ENCODE measurements at regions not wholly inside any gene's neighbourhood (a gene's known extent, or its start where the extent isn't known, plus 50 kb on each side); places are given as distances from the start of the nearest gene placed in this dataset.

DNA sequence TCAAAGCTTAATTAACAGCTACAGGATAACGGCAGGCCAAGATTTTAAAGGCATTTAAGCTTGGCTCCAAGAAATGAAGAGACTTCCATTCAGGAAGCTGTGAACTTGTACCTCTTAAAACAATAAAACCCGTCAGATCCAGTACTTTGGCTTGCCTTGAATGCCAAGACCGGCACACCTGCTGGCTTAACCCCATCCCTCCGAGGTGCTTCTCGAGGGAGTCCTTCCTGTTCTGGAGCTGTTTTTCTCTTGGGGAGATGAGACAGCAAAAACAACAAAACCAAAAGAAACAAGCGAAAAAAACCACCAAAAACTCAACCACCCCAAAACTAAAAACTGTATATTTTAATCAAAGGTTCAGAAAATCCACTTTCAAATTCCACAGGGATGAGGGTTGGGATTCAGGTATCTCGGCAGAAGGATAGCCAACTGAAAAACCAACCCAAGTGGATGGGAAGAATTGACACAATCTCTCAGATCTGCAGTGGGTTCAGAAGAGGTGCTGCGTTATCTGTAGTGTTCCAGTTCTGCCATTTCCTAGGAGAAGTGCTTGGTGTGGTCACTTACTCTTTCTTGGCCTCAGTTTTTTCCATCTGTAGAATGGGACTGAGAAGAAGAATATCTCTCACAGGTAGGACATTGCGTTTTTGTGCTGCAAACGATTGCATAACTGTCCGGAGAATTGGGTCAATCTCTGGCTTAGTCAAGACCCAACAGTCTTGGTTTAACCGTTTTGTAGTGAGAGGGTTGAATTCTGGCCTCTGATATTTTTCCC, 420.1 kb downstream of the VRK1 start:
- H3K27me3 ChIP-seq (ENCODE audit: control insufficient read depth, insufficient read depth, low read length): no peaks in the 10 kb centered on the region
- in situ Hi-C loops (cut with MboI; ENCODE audit: low sequenced_read_pairs): no loop called here
- BruUV-seq (replicated peaks): no TSS peak
- H3K36me3 ChIP-seq (ENCODE audit: control insufficient read depth, insufficient read depth, low read length): no peaks in the 10 kb centered on the region
- no peak overlapping the region for H2BK15ac ChIP-seq (ENCODE audit: low read depth, low read length)
- no peak overlapping the region for H3K27ac ChIP-seq (ENCODE audit: insufficient read depth, low read length)
- H3K9me1 ChIP-seq (ENCODE audit: insufficient read depth, low read length): no peaks in the 10 kb centered on the region
- no peak for ATAC-seq (ENCODE audit: low read depth)
- H3K4me1 ChIP-seq (ENCODE audit: control insufficient read depth, insufficient read depth, low read length): no peaks in the 10 kb centered on the region
- H3K9ac ChIP-seq (ENCODE audit: low read depth, low read length): no peak overlapping the region
- WGBS, 2 experiments (ENCODE audit: extremely low coverage in 2 of 2, insufficient read length in 1 of 2): no CpG with 5 or more reads among the region's 12 CpGs
- no peak overlapping the region for H3K14ac ChIP-seq (replicated peaks; ENCODE audit: low read depth, low read length)
- no peak overlapping the region for H2BK120ac ChIP-seq (ENCODE audit: low read depth, low read length)
- no peak overlapping the region for H2BK20ac ChIP-seq (ENCODE audit: low read depth, low read length)
- TF ChIP-seq RAD21 (IDR thresholded peaks at IDR 0.05; ENCODE audit: low read length): no peak
- TF ChIP-seq BHLHE40 (IDR thresholded peaks at IDR 0.05; ENCODE audit: low read depth, low read length): no peak
- no peak for TF ChIP-seq MXI1 (IDR thresholded peaks at IDR 0.05; ENCODE audit: borderline replicate concordance, low read depth, low read length)
- TF ChIP-seq MAFK (IDR thresholded peaks at IDR 0.05; ENCODE audit: low read depth, low read length): no peak
- TF ChIP-seq CHD1 (IDR thresholded peaks at IDR 0.05; ENCODE audit: low read depth, low read length): no peak
- no peak for TF ChIP-seq RCOR1 (IDR thresholded peaks at IDR 0.05; ENCODE audit: insufficient replicate concordance, low read length)
- TF ChIP-seq CEBPB (IDR thresholded peaks at IDR 0.05; ENCODE audit: low read depth, low read length): no peak
- TF ChIP-seq CTCF (conservative IDR thresholded peaks at IDR 0.05; ENCODE audit: low read depth, low read length): no peak
- no peak for TF ChIP-seq SMC3 (IDR thresholded peaks at IDR 0.05; ENCODE audit: low read depth, low read length)
- no peak for TF ChIP-seq POLR2A (IDR thresholded peaks at IDR 0.05; ENCODE audit: low read depth, low read length)
- no peak for TF ChIP-seq USF2 (IDR thresholded peaks at IDR 0.05; ENCODE audit: low read depth, low read length)
- no peak for TF ChIP-seq FOS (IDR thresholded peaks at IDR 0.05; ENCODE audit: low read depth, low read length)
- no peak for TF ChIP-seq NFE2L2 (IDR thresholded peaks at IDR 0.05; ENCODE audit: low read depth, low read length)
- TF ChIP-seq MAZ (IDR thresholded peaks at IDR 0.05; ENCODE audit: borderline replicate concordance, low read depth, low read length): no peak
- TF ChIP-seq RFX5 (IDR thresholded peaks at IDR 0.05; ENCODE audit: low read depth, low read length): no peak
- H4K8ac ChIP-seq (ENCODE audit: low read depth in 2 of 2, low read length in 2 of 2): no peak overlapping the region
- ChIA-PET CTCF (no interaction called here), POLR2A (ENCODE audit: unreplicated experiment) (no interaction called here)
- H3K56ac ChIP-seq (ENCODE audit: extremely low read depth, insufficient read depth, low read length): no peak overlapping the region
- DNase-seq: no peak
- no peak overlapping the region for H2AK5ac ChIP-seq (ENCODE audit: low read depth, low read length)
- intact Hi-C loops (cut with micrococcal nuclease): no loop called here
- peaks cover 16% of the 10 kb centered on the region; the same call in 1 of the 2 replicates for H3K9me3 ChIP-seq (ENCODE audit: control insufficient read depth, insufficient read depth, low read length)
- H4K91ac ChIP-seq (ENCODE audit: insufficient read depth, low read depth, low read length): no peak overlapping the region
- H4K20me1 ChIP-seq (ENCODE audit: insufficient read depth, low read length): no peaks in the 10 kb centered on the region
- no peak overlapping the region for H2AFZ ChIP-seq (replicated peaks; ENCODE audit: low read length, poor library complexity)
- dilution Hi-C loops (cut with HindIII; ENCODE audit: low sequenced_read_pairs, unreplicated experiment): no loop called here
- H2BK5ac ChIP-seq (ENCODE audit: low read depth, low read length, poor library complexity, severe bottlenecking): no peak overlapping the region
- H3K4me2 ChIP-seq (ENCODE audit: low read depth, low read length): no peak overlapping the region
- H4K5ac ChIP-seq (ENCODE audit: low read depth, low read length): no peak overlapping the region
- H3K4ac ChIP-seq (ENCODE audit: low read depth, low read length): no peak overlapping the region
- H3K79me1 ChIP-seq (ENCODE audit: low read depth in 1 of 2, low read length in 2 of 2): no peaks in the 10 kb centered on the region
- H3K18ac ChIP-seq (ENCODE audit: low read depth, low read length): no peak overlapping the region
- H2AK9ac ChIP-seq (replicated peaks; ENCODE audit: low read depth, low read length, poor library complexity): no peak overlapping the region
- H3K4me3 ChIP-seq (ENCODE audit: insufficient read depth, low read depth, low read length): no peak overlapping the region
- no peak overlapping the region for H3K23ac ChIP-seq (ENCODE audit: low read depth, low read length)

All from IMR-90 (cell line).